ENCODE measurements at regions not wholly inside any gene's neighbourhood (a gene's known extent, or its start where the extent isn't known, plus 50 kb on each side); places are given as distances from the start of the nearest gene placed in this dataset.

DNA sequence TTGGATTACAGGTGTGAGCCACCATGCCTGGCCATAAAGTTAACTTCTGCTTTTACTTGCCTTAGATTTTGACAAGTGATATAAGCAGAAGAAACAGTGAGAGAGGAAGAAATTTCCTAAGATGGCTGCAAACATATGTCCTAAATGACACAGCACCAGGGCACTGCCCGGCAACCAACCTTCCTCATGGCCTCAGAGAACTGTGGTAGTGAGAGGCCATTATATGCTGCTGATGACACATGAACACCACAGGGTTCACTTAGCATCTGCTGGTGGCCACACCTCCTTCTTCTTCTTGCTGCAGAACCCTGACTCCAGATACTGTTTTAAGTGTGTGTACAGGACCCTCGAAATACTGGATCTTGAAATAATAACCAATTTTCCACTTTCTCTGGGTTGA, 88.2 kb downstream of the KCTD12 start:
- TF ChIP-seq, protein P1, sequence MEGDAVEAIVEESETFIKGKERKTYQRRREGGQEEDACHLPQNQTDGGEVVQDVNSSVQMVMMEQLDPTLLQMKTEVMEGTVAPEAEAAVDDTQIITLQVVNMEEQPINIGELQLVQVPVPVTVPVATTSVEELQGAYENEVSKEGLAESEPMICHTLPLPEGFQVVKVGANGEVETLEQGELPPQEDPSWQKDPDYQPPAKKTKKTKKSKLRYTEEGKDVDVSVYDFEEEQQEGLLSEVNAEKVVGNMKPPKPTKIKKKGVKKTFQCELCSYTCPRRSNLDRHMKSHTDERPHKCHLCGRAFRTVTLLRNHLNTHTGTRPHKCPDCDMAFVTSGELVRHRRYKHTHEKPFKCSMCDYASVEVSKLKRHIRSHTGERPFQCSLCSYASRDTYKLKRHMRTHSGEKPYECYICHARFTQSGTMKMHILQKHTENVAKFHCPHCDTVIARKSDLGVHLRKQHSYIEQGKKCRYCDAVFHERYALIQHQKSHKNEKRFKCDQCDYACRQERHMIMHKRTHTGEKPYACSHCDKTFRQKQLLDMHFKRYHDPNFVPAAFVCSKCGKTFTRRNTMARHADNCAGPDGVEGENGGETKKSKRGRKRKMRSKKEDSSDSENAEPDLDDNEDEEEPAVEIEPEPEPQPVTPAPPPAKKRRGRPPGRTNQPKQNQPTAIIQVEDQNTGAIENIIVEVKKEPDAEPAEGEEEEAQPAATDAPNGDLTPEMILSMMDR (IDR thresholded peaks at IDR 0.05) = no peak
- no peak for TF ChIP-seq POLR2A (IDR thresholded peaks at IDR 0.05)
- TF ChIP-seq EP300 (IDR thresholded peaks at IDR 0.05) = no peak

Data from tibial nerve (tissue), 4 donors.